Left lung (tissue), 4 donors: ENCODE measurements at regions not wholly inside any gene's neighbourhood (a gene's known extent, or its start where the extent isn't known, plus 50 kb on each side); places are given as distances from the start of the nearest gene placed in this dataset.

Experiments used
- ATAC-seq: fragments of 200-7000 bp; cut with Tn5 transposase; one replicate; pipeline ENCODE4 v1.9.1; 2020; ENCODE audit warnings: moderate library complexity
- DNase-seq, 4 donors: peaks; one replicate each; pipeline ENCODE4 v3.0.0-alpha.2; 2013 to 2020
- H3K27ac ChIP-seq, 2 donors: fragments of 200-600 bp; sonication (generic) in 1 of 2; one replicate each; pipeline versions ENCODE4 v1.5.0 to v1.8.0; 2020 to 2021
- H3K27me3 ChIP-seq, 2 donors: fragments of 200-600 bp; sonication (generic) in 1 of 2; one replicate each; pipeline versions ENCODE4 v1.5.0 to v1.8.0; 2020 to 2021
- H3K36me3 ChIP-seq, 2 donors: fragments of 200-600 bp; sonication (generic) in 1 of 2; one replicate each; pipeline versions ENCODE4 v1.5.0 to v1.8.0; 2020 to 2021
- H3K4me1 ChIP-seq, 2 donors: fragments of 200-600 bp; one replicate each; pipeline ENCODE4 v1.8.0; 2021
- H3K4me3 ChIP-seq, 2 donors: fragments of 200-600 bp; sonication (generic) in 1 of 2; one replicate each; pipeline versions ENCODE4 v1.5.0 to v1.8.0; 2020 to 2021; ENCODE audit warnings: mild to moderate bottlenecking in 1 of 2
- H3K9me3 ChIP-seq, 2 donors: fragments of 200-600 bp; sonication (generic) in 1 of 2; one replicate each; pipeline versions ENCODE4 v1.5.0 to v1.8.0; 2020 to 2021
- CTCF ChIP-seq, 2 donors: fragments of 200-600 bp; sonication (generic) in 1 of 2; IDR thresholded peaks; one replicate each; pipeline versions ENCODE4 v1.5.0 to v1.8.0; 2021; ENCODE audit warnings: antibody characterized with exemption in 2 of 2
- intact Hi-C, 2 donors: fragments of 100-400 bp; cut with DNase I; formaldehyde crosslinking; loops; one replicate each; pipeline versions ENCODE4 v1.11.2 to v1.14.2; 2022
- donor health status: DM: no; HTN: yes; CAD: no.
- donor health status: DM: no; HTN: no; CAD: no.

- H3K4me1 ChIP-seq = no peaks in the 10 kb centered on the region
- intact Hi-C loops = no loop called here
- TF ChIP-seq CTCF (IDR thresholded peaks at IDR 0.05) = no peak
- no peaks in the 10 kb centered on the region for H3K27me3 ChIP-seq
- no peak overlapping the region for H3K27ac ChIP-seq
- H3K36me3 ChIP-seq = no peaks in the 10 kb centered on the region
- no peak for DNase-seq
- ATAC-seq = no peak
- H3K4me3 ChIP-seq = no peak overlapping the region
- no peaks in the 10 kb centered on the region for H3K9me3 ChIP-seq
Observed at GRCh38 chr16:76650582-76650981, 373.4 kb downstream of the CNTNAP4 start.

GRCh38 chr16:76653390-76654026, 376.3 kb downstream of the CNTNAP4 start:
- Histone ChIP-seq H3K27me3 (no peaks in the 10 kb centered on the region), H3K4me1 (no peaks in the 10 kb centered on the region), H3K4me3 (no peak overlapping the region), H3K27ac (no peak overlapping the region), H3K36me3 (no peaks in the 10 kb centered on the region), H3K9me3 (no peaks in the 10 kb centered on the region)
- intact Hi-C loops = no loop called here
- DNase-seq (peak in 2 of 4 donors; percentile 45 to 64), ATAC-seq (peak; percentile 68)
- TF ChIP-seq CTCF (IDR thresholded peaks at IDR 0.05) = peak in 1 of 2 donors; percentile 47

GRCh38 chr16:76654088-76654820, 377.1 kb downstream of the CNTNAP4 start:
- H3K27me3 ChIP-seq = no peaks in the 10 kb centered on the region
- intact Hi-C loops = no loop called here
- H3K4me3 ChIP-seq = no peak overlapping the region
- H3K36me3 ChIP-seq = no peaks in the 10 kb centered on the region
- no peaks in the 10 kb centered on the region for H3K9me3 ChIP-seq
- no peak overlapping the region for H3K27ac ChIP-seq
- no peak for TF ChIP-seq CTCF (IDR thresholded peaks at IDR 0.05)
- H3K4me1 ChIP-seq = no peaks in the 10 kb centered on the region
- no peak for DNase-seq
- ATAC-seq = no peak

- intact Hi-C loops = no loop called here
- Histone ChIP-seq H3K9me3 (no peaks in the 10 kb centered on the region), H3K27me3 (no peaks in the 10 kb centered on the region), H3K4me3 (no peak overlapping the region), H3K27ac (no peak overlapping the region), H3K4me1 (no peaks in the 10 kb centered on the region), H3K36me3 (no peaks in the 10 kb centered on the region)
- no peak for ATAC-seq
- no peak for TF ChIP-seq CTCF (IDR thresholded peaks at IDR 0.05)
- peak in 2 of 4 donors; percentile 13 to 54 for DNase-seq
Observed at GRCh38 chr16:76656994-76657393, 379.8 kb downstream of the CNTNAP4 start.

- ATAC-seq (no peak), DNase-seq (no peak)
- Histone ChIP-seq H3K36me3 (no peaks in the 10 kb centered on the region), H3K27ac (no peak overlapping the region), H3K27me3 (no peaks in the 10 kb centered on the region), H3K4me3 (no peak overlapping the region), H3K9me3 (no peaks in the 10 kb centered on the region), H3K4me1 (no peaks in the 10 kb centered on the region)
- no peak for TF ChIP-seq CTCF (IDR thresholded peaks at IDR 0.05)
- intact Hi-C loops = no loop called here
Observed at GRCh38 chr16:76661691-76662235, 384.6 kb downstream of the CNTNAP4 start.
